ENCODE measurements at regions not wholly inside any gene's neighbourhood (a gene's known extent, or its start where the extent isn't known, plus 50 kb on each side); places are given as distances from the start of the nearest gene placed in this dataset.

- no peaks in the 10 kb centered on the region for H3K36me3 ChIP-seq
- H3K9me3 ChIP-seq = peaks cover 0 to 40% (median 9%) of the 10 kb centered on the region in 11 donors
- DNase-seq (no peak), ATAC-seq (no peak)
- intact Hi-C loops (cut with DNase I) = no loop called here
- no peak overlapping the region for H3K4me3 ChIP-seq
- TF ChIP-seq CTCF (IDR thresholded peaks at IDR 0.05) = no peak
- H3K27ac ChIP-seq = no peak overlapping the region
- 70 to 75% methylated on average over 5 of the region's 5 CpGs for WGBS, 2 donors
- peaks cover 0 to 7% (median 0%) of the 10 kb centered on the region in 9 donors for H3K4me1 ChIP-seq
- peaks cover 0 to 7% (median 0%) of the 10 kb centered on the region in 7 donors for H3K27me3 ChIP-seq
Observed at GRCh38 chr14:101355284-101355683, 206.0 kb upstream of the DIO3 start.

- Histone ChIP-seq H3K4me3 (no peak overlapping the region), H3K36me3 (no peaks in the 10 kb centered on the region), H3K27me3 (peaks cover 0 to 7% (median 0%) of the 10 kb centered on the region in 7 donors), H3K4me1 (peaks cover 0 to 14% (median 0%) of the 10 kb centered on the region in 9 donors), H3K9me3 (peaks cover 0 to 40% (median 9%) of the 10 kb centered on the region in 11 donors), H3K27ac (no peak overlapping the region)
- no peak for ATAC-seq
- 90 to 92% methylated on average over 12 of the region's 12 CpGs for WGBS, 2 donors
- intact Hi-C loops (cut with DNase I) = no loop called here
- no peak for DNase-seq
- TF ChIP-seq CTCF (IDR thresholded peaks at IDR 0.05) = no peak
Observed at GRCh38 chr14:101357038-101357437, 204.3 kb upstream of the DIO3 start.

GRCh38 chr14:101357559-101358319 is 203.6 kb upstream of the DIO3 start:
- H3K27ac ChIP-seq = no peak overlapping the region
- DNase-seq = no peak

More at GRCh38 chr14:101357559-101358319, 203.6 kb upstream of the DIO3 start:
- intact Hi-C loops (cut with DNase I) = no loop called here
- no peak for ATAC-seq
- Histone ChIP-seq H3K36me3 (no peaks in the 10 kb centered on the region), H3K9me3 (peaks cover 0 to 40% (median 9%) of the 10 kb centered on the region in 11 donors), H3K4me3 (no peak overlapping the region), H3K27me3 (peaks cover 0 to 7% (median 0%) of the 10 kb centered on the region in 7 donors), H3K4me1 (peaks cover 0 to 14% (median 0%) of the 10 kb centered on the region in 9 donors)
- TF ChIP-seq CTCF (IDR thresholded peaks at IDR 0.05) = no peak
- 86 to 89% methylated on average over 10 of the region's 10 CpGs for WGBS, 2 donors
